BJ (cell line): ENCODE measurements at regions not wholly inside any gene's neighbourhood (a gene's known extent, or its start where the extent isn't known, plus 50 kb on each side); places are given as distances from the start of the nearest gene placed in this dataset.

Source experiments
- CTCF ChIA-PET: fragments of 350-600 bp; formaldehyde crosslinking; extraction: SDS; loops from one replicate; lab custom pipeline; 2021; ENCODE audit warnings: antibody characterized with exemption, inconsistent platforms; lab: Yijun Ruan, JAX
- POLR2A ChIA-PET: fragments of 300-600 bp; sonication (Branson Sonifier 250); formaldehyde crosslinking; extraction: SDS; loops from one replicate; lab custom pipeline; 2021; ENCODE audit warnings: antibody characterized with exemption; lab: Charles Lee
- DNase-seq: peaks from one replicate; pipeline ENCODE4 v3.0.0-alpha.2; 2011; ENCODE audit warnings: low read depth
- H3K27me3 ChIP-seq: 2 replicates; pipeline ENCODE4 v1.6.0; 2011; ENCODE audit warnings: low read length; ENCODE audit not compliant: control insufficient read depth, insufficient read depth
- H3K36me3 ChIP-seq: 2 replicates; pipeline ENCODE4 v1.5.1; 2011; ENCODE audit warnings: low read length; ENCODE audit not compliant: control insufficient read depth, insufficient read depth
- H3K4me3 ChIP-seq: 2 replicates; pipeline ENCODE4 v1.5.1; 2011; ENCODE audit warnings: low read depth, mild to moderate bottlenecking, control low read depth, low read length
- CTCF ChIP-seq: IDR thresholded peaks from 2 replicates; pipeline ENCODE4 v1.5.1; 2011; ENCODE audit warnings: low read depth, mild to moderate bottlenecking, control low read depth, inconsistent platforms, low read length, moderate library complexity; ENCODE audit not compliant: insufficient read depth

- no peak for DNase-seq
- H3K36me3 ChIP-seq = no peaks in the 10 kb centered on the region
- ChIA-PET POLR2A (no interaction called here), CTCF (interaction anchor here (0.6 kb wide), 1 partner anchor 126 kb away, joined by 3 read pairs; no protein-coding TSS in a partner anchor)
- TF ChIP-seq CTCF = no peak
- no peak overlapping the region for H3K4me3 ChIP-seq
- H3K27me3 ChIP-seq = no peaks in the 10 kb centered on the region
Measured at GRCh38 chr13:109326601-109327000, 459.8 kb downstream of the IRS2 start.

GRCh38 chr13:109323338-109323737 is 463.0 kb downstream of the IRS2 start:
- no peak for TF ChIP-seq CTCF
- ChIA-PET POLR2A (no interaction called here), CTCF (interaction anchor here (0.8 kb wide), 1 partner anchor 11 kb away, joined by 4 read pairs; no protein-coding TSS in a partner anchor)

GRCh38 chr13:109318945-109319590 is 467.3 kb downstream of the IRS2 start:
- no peak overlapping the region for H3K4me3 ChIP-seq
- ChIA-PET CTCF (no interaction called here), POLR2A (no interaction called here)
- DNase-seq = no peak
- H3K27me3 ChIP-seq = no peaks in the 10 kb centered on the region
- H3K36me3 ChIP-seq = no peaks in the 10 kb centered on the region
- TF ChIP-seq CTCF = no peak

More at GRCh38 chr13:109323338-109323737, 463.0 kb downstream of the IRS2 start:
- Histone ChIP-seq H3K27me3 (no peaks in the 10 kb centered on the region), H3K36me3 (no peaks in the 10 kb centered on the region), H3K4me3 (no peak overlapping the region)
- no peak for DNase-seq

- TF ChIP-seq CTCF = no peak
- CTCF ChIA-PET = no interaction called here
Measured at GRCh38 chr13:109315481-109315880, 470.9 kb downstream of the IRS2 start.

GRCh38 chr13:109314101-109314500 is 472.3 kb downstream of the IRS2 start:
- Histone ChIP-seq H3K36me3 (no peaks in the 10 kb centered on the region), H3K4me3 (no peak overlapping the region), H3K27me3 (no peaks in the 10 kb centered on the region)
- no peak for DNase-seq
- POLR2A ChIA-PET = no interaction called here
- no peak for TF ChIP-seq CTCF
- CTCF ChIA-PET = no interaction called here

More at GRCh38 chr13:109315481-109315880, 470.9 kb downstream of the IRS2 start:
- H3K27me3 ChIP-seq = no peaks in the 10 kb centered on the region
- no peaks in the 10 kb centered on the region for H3K36me3 ChIP-seq
- POLR2A ChIA-PET = no interaction called here
- DNase-seq = no peak
- H3K4me3 ChIP-seq = no peak overlapping the region
